ENCODE measurements at regions not wholly inside any gene's neighbourhood (a gene's known extent, or its start where the extent isn't known, plus 50 kb on each side); places are given as distances from the start of the nearest gene placed in this dataset.
"Not testable (repeated sequence)": the region's sequence is repeated elsewhere in the genome, so short reads cannot be mapped to it uniquely, and the experiment has no call there.

GRCh38 chr10:83371696-83372490 is 767.4 kb upstream of the GHITM start:
- no peak for DNase-seq

GRCh38 chr10:83372646-83373045 is 766.7 kb upstream of the GHITM start:
- DNase-seq: no peak

- DNase-seq: no peak
Measured at GRCh38 chr10:83373671-83374070, 765.6 kb upstream of the GHITM start.

- DNase-seq: no peak
Measured at GRCh38 chr10:83374741-83375140, 764.6 kb upstream of the GHITM start.

GRCh38 chr10:83375274-83375673 is 764.0 kb upstream of the GHITM start:
- DNase-seq: no peak

GRCh38 chr10:83397806-83398205 is 741.5 kb upstream of the GHITM start:
- no peak for DNase-seq

- DNase-seq: no peak
Measured at GRCh38 chr10:83410570-83410969, 728.7 kb upstream of the GHITM start.

- no peak for DNase-seq
Measured at GRCh38 chr10:83425306-83425705, 714.0 kb upstream of the GHITM start.

- no peak for DNase-seq
Measured at GRCh38 chr10:83427101-83427500, 712.2 kb upstream of the GHITM start.

GRCh38 chr10:83432261-83433045 is 706.9 kb upstream of the GHITM start:
- no peak for DNase-seq

GRCh38 chr10:83433705-83434104 is 705.6 kb upstream of the GHITM start:
- DNase-seq: no peak

GRCh38 chr10:83448013-83448412 is 691.3 kb upstream of the GHITM start:
- DNase-seq: no peak

- no peak for DNase-seq
Measured at GRCh38 chr10:83458611-83459010, 680.7 kb upstream of the GHITM start.

- no peak for DNase-seq
Measured at GRCh38 chr10:83459124-83459523, 680.2 kb upstream of the GHITM start.

GRCh38 chr10:83469728-83470331 is 669.5 kb upstream of the GHITM start:
- DNase-seq: no peak

GRCh38 chr10:83476211-83476610 is 663.1 kb upstream of the GHITM start:
- DNase-seq: no peak

- DNase-seq: no peak
Measured at GRCh38 chr10:83489161-83489560, 650.1 kb upstream of the GHITM start.

GRCh38 chr10:83492004-83492403 is 647.3 kb upstream of the GHITM start:
- no peak for DNase-seq

GRCh38 chr10:83512681-83513080 is 626.6 kb upstream of the GHITM start:
- DNase-seq: no peak

GRCh38 chr10:83515001-83515400 is 624.3 kb upstream of the GHITM start:
- no peak for DNase-seq

GRCh38 chr10:83516788-83517187 is 622.5 kb upstream of the GHITM start:
- DNase-seq: no peak

- no peak for DNase-seq
Measured at GRCh38 chr10:83517456-83517855, 621.9 kb upstream of the GHITM start.

- DNase-seq: no peak
Measured at GRCh38 chr10:83518779-83519178, 620.5 kb upstream of the GHITM start.

GRCh38 chr10:83520386-83520785 is 618.9 kb upstream of the GHITM start:
- not testable (repeated sequence) for DNase-seq
